Midbrain (tissue), 1 donor: ENCODE measurements at regions not wholly inside any gene's neighbourhood (a gene's known extent, or its start where the extent isn't known, plus 50 kb on each side); places are given as distances from the start of the nearest gene placed in this dataset.

Source experiments
- DNase-seq: peaks from one replicate; lab custom pipeline; 2025; lab: John Stamatoyannopoulos, UW

DNA sequence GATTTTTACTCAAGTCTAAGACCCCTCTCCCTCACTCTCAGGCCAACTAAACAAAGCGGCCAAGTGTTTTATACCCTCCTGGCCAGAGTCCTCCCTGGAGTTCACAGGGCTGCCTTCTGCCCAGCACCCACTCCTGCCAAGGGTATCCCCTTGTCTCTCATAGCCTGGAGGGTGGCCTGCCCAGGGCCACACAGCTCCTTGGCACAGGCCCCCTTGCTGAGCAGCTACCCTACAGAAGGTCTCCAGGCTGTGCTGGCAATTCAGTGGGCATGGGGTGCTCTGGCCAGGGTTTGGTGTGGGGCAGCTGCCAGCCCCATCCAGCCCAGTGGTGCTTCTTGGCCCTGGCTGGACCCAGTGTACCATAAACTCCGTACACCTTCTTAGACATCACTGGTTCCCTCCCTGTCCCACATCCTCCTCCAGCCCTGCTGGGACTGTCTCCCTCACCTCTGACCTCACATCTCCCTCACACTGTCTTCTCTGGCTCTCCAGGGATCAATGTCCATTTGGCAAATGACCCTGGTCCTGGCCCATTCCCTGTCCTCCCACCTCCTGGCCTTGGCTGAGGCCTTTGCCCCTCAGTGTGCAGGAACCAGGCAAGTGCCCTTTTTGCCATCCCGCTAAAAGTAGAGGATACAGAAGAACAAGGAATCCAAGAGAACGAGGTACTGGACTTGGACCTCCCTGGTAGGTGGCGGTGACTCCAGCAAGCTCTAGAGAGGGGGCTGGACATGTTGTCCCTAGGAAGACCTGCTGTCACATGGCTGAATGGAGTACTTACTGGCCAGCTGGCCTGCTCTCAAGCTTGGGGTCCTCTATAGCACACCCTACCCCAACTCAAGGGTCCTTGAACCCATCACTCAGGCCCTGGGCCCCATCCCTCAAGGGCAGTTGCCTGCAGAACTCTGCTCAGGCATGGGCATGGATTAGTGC, 50.0 kb upstream of the TRPM1 start:
- peak; percentile 20 for DNase-seq

DNA sequence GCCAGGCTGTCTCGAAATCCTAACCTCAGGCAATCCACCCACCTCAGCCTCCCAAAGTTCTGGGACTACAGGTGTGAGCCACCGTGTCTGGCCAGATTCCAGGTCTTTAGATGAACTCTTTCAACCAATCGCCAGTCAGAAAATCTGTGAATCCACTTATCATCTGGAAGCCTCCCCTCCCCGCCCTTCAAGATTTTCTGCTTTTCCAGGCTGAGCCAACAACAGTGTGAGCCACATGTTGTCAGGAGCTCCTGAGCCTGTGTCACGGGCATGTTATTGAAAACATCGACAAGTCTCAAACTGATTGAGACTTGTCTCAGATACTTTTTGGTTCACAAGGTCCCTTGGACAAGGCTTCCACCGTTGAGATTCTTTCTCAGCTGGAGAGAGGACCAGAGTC, 52.0 kb upstream of the TRPM1 start:
- DNase-seq: no peak

DNA sequence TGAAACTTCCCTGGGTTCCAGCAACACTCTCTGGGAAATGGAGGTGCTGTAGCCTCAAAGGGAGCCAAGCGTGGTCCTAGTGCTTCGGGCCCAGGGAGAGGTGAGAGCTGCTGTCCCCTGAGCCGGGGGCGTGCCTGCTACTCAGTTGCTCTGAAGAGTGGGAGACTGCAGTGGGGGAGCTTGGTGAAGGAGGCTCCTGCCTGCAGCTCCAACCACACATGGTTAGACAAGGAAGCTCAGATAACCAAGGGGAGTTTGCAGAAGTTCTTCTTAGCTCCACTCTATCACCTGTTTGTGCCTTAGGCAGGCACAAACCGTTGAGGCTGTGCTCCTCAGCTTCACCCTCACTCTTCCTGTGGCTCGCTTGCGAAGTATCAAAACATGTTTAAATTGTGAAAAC, 53.6 kb upstream of the TRPM1 start:
- no peak for DNase-seq

DNA sequence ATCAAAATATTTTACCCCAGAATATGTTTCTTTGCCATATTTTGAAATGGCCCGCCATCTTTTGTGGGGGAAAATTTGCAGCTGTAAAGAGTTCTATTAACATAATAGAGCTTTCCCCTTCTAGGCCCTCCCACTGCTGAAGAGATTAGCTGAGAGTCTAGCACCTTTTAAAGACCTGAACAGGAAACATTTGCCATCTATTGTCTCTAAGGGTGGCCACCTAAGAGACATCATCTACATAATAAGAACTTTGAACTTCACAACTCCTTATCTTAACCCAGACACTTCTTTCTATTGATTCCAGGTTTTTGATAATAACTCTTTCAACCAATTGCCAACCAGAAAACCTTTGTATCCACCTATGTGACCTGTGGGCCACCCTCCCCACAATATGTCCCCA, 54.7 kb upstream of the TRPM1 start:
- DNase-seq: no peak

DNA sequence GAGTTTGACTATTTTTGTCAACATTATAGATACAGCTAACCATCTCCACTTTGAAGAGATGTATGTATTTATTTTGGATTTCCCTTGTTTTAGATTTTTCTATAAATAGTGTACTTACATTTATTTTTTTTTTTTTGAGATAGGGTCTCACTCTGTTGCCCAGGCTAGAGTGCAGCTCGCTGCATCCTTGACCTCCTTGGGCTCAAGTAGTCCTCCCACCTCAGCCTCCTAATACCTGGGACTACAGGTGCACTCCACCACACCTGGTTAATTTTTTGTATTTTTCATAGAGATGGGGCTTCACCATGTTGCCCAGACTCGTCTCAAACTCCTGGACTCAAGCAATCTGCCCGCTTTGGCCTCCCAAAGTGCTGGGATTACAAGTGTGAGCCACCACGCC, 55.3 kb upstream of the TRPM1 start:
- no peak for DNase-seq

DNA sequence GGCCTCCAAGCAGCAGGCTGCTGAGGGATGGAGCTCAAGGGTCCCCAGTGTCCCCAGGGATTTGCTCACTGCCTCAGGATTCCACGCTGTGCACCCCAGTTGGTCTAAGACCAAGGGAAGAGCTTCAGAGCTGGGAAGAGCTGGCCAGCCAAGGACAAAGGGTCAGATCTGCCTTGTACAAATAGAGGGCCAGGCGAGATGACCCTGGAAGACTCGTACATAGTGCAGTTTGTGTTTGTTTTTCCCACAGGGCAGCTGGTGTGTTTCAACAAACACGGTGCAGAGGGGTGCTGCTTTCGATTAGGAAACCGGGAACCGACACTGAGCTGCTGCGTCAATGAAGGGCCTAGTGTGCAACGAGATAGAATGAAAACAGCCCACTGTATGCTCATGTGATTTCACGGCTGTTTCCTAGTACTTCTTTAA, 56.1 kb upstream of the TRPM1 start:
- DNase-seq: no peak

DNA sequence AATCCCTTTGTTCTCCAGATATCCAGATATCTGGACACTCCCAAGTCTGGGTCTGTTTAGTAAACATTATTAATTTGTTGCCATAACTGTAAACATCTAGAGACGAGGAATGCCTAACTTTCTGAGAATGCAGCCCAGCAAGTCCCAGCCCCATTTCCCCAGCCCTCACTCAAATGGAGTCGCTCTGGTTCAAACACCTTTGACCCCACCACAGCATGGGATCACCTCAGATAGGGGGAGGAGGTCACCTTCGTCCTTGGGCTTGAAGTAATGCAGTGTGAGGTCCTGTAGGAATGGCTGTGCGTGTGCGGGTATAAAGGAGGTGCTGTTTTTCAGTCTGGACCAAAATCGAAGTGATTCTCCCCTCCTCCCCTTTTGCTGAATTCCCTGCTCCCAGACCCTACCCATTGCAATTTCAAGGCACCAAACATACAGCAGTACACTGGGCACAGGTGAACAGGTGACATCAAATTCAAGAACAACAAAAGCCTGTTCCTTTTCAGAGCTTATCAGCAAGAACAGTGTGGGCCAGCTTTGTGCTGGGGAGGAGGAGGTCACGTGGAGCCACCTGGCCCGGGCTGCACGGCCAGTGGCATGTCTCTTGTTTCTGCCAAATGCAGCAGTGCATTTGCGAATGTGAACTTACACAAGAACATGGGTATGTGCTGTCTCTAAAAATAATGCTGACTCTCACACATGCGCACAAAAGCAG, 57.5 kb upstream of the TRPM1 start:
- DNase-seq: no peak

DNA sequence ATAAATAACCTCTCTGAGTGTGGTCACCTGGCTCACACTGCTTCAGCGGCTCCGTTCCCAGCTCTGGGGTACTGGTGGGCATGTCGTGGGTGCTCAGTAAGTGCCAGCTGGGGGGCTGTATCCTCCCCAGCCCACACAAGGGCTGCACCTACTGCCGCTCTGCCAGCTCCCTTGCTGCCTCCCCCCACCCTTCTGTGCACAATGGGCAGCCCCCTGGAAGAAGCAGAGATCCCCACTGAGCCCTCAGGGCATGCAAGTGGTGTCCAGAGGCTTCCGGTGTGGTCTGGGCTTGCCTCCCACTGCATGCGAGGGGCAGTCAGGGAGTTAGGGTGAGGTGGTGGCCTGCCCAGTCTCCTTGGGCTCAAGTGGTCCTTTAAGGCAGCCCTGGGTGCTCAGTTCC, 58.3 kb upstream of the TRPM1 start:
- no peak for DNase-seq

DNA sequence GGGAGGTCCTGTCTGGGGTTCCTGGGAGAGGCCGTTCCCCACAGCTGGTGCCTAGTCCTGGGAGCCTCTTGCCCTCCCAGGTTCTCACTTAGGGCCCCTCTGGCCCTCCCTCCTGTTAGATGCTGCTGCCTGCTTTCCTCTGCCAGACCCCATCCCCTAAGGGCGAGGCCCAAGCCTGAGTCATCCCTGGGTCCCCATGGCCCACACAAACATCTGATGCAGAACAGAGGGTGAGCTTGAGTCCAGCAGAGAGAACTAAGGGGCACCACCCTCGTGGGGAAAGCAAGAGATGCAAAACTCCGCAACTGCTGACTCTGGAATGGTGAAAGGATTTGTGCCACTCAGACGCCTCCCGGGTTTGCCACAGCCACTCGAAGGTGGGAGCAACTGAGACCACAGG, 58.8 kb upstream of the TRPM1 start:
- DNase-seq: no peak

DNA sequence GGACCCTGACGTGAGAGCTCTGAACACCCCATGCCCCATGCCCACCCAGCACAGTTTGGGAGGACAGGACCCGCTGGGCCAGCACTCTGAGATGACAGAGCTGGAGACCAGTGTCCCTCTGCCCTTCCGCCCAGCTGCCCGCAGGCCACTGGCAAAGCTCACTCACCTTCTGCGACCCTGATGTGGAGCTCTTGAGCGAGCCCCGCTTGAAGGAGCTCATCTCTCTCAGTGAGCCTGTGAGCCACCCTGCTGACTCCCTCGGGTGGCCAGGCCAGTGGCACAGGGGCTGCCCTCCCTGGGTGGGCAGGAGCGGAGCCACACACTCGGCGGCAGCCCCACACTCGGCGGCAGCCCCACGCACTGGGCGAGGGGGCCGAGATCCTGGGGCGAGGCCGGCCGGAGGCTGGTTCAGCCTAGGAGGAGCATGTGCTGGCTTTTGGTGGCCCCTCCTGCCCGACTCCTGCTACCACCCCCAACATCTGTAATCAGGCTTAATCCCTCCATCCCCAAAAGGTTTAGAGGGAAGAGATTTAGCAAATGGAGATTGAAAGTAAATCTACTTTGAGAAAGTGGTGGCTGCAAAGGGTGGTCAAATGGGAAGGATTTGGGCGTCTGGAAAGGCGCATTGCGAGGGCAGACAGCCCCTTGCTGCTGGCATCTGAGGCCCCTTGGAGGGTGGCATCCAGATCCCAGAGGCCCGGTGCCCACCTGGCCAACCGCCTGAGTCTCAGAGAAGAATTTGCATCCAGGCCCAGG, 59.4 kb upstream of the TRPM1 start:
- DNase-seq: no peak

DNA sequence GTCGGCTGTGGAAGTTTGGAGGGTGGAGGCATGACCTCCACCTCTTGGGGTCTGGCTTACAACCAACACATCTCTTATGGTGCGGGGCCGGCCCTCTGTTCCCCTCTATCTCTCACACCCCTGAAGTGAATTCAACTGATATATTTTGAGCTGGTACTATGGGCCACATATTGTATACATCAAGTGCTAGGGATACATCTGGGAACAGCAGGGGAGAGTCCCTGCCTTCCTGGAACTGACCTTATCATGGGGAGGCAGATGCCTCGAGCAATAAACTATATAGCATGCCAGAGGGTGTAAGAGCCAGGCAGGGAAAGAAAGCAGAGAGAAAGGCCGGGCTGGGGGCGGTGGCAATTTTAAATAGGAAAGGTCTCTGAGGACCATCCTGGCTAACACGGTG, 60.4 kb upstream of the TRPM1 start:
- DNase-seq: no peak

DNA sequence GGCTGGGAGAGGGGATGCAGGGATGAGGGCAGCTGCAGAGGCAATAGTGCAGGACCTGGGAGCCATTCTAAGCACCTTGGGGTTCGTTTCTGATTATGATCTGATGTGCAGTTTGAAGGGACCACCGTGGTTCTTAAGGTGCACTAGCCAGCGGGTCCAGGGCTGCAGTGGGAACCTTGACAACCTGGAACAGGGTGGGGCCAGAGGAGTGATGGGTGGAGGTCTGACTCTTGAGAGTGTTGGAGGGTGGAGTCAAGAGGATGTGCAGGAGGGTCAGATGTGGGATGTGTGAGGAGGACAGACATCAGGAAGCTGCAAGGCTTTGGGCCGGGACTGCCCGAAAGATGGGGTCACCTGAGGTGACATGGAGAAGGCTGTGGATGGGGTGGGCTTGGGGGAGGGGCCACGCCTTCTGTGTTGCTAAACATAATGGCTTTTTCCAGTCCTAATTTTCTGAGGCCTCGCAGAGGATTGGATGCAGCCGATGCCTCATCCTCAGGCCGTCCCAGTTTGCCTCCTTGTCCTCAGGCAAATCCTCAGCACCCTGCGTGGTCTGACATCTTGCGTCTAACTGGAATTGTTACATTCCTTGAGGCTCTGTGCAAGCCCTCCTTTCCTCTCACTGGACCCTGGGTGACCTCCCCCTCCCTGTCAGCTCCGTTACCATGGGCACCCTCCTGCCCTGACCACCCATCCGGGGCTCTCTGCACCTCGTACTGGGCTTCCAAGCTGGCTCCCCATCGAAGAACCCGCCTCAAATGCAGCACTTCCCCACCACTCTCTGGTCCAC, 61.4 kb upstream of the TRPM1 start:
- no peak for DNase-seq

DNA sequence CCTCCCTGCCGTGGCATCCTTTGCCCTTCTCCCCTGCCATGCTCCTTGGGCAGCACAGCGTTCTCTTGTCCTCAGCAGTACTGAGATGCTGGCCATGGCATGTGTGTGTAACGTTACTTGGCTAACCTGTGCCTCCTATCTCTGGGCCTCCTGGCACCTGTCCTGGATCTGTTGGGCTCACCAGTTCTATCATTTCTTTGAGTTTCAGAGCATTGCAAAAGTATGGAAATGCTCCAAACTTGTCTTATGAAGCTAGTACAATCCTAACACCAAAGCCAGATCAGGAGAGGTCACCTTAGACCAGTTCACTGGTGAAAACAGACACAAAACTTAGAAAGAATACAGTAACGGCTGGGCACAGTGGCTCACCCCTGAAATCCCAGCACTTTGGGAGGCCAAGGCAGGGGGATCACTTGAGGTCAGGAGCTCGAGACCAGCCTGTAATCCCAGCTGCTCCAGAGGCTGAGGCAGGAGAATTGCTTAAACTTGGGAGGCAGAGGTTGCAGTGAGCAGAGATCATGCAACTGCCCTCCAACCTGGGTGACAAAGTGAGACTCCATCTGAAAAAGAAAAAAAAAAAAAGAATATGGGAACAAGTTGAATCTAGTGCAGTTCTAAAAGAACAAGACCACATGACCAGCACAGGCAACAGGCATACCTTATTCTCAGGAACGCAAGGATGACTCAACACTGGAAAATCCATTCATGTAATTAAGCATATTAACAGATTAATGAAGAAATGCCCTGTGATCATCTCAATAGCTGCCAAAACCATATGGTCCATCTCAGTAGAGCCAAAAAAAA, 62.4 kb upstream of the TRPM1 start:
- no peak for DNase-seq

DNA sequence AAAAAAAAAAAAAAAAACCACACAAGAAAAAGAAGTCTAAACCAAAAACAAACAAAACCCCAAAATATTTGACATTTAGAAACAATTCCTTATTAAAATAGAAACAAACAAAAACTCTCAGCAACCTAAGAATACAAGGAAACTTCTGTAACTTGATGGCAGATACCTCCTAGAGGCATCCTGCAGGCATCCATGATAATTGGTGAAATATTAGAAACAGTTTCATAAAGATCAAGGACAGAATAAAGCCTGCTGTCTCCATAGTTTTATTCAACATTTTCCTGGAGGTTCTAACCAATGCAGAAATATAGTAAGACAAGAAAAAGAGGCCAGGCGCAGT, 63.0 kb upstream of the TRPM1 start:
- no peak for DNase-seq

DNA sequence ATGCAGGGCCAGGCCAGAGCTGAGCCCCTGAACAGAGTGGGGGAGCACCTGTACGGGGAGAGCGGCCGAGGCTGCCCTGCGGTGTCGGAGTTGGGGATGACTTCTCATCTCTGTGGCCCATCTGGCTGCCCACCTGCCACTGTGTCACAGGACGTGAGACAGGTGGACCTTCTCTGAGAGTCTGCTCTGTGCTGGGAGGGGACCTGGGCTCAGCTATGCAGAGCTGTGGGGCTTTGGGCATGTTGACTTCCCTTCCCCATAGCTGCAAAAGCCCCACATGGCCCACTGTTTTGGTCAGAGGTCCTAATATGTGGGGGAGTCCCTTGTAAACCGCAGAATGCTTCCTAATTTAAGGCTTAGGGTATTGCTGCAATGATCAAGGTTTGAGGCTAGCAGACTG, 68.0 kb upstream of the TRPM1 start:
- no peak for DNase-seq

DNA sequence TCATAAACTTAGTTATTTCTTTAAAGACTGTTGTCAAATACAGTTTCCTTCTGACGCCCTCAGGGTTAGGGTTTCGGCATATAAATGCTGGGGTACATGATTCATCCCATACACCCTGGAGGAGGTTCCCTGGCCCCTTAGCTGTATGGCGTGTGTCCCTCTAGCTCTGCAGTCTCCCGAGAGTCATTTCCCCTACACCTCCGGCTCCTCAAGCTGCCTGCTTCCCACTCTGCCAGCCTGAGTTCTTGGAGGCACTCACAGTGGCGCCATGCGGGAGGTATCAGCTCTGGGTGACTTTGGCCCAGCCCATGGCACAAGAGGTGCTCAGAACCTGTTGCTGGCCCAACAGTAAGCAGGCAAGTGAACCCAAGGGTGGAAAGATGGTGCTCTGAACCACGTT, 70.2 kb upstream of the TRPM1 start:
- DNase-seq: no peak

DNA sequence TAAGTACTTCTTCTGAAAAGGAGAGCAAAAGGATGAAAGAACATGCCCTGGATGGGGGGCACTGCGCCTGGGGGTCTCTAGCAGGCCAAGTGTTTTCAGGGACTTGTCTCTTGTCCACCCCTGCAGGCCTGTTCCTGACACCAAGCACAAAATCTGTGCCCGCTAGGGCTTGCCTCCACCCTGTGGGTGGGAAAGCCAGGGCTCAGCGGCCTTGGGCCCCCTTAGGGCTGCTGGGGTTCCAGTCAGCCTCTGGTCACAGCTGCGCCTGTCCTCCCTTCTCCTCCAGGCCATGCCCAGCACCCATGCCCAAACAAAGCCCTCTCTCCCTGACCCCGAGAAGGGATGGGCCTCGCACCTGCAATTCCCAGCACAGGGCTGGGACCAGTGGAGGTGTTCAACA, 71.1 kb upstream of the TRPM1 start:
- no peak for DNase-seq

DNA sequence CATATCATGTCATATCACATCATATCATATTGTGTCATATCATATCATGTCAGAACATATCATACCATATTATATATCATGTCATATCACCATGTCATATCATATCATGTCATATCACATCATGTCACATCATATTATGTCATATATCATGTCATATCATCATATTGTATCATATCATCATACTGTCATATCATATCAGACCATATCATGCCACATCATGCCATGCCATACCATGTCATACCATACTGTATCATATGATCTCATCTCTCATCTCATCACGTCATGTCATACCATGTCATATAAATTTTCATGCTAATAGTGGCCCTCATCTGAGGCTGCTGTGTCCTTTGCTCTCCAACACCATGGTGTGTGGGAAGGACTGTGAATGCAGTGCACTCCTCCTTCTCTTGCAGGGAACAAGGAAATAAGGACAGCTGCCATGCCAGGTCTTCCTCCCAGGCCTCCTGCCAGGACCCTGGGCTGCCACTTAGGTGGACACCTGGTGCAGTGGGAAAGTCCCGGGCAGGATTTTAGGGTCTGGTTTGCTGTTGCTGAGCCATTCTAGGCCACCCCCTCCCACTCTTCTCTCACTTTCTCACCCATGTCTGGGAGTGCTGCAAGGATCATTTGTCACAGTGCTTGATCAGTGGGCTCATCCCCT, 72.4 kb upstream of the TRPM1 start:
- DNase-seq: no peak

DNA sequence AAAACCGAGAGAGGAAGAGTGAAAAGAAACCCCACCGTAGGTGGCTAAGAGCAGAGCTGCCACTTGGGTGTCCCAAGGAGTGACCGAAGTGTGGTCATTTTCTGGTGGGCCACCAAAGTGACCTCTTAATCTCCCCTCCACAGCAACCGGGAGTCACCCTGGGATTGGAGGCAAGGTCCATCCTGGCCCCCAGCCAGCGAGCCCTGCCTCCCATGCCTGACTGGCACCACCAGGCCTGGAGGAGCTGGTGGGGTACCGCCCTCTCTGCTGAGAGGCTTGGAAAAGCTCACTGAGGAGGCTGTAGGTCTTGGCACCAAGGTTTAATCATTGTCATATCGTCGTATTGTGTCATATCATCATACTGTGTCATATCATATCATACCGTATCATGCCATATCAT, 74.0 kb upstream of the TRPM1 start:
- no peak for DNase-seq

DNA sequence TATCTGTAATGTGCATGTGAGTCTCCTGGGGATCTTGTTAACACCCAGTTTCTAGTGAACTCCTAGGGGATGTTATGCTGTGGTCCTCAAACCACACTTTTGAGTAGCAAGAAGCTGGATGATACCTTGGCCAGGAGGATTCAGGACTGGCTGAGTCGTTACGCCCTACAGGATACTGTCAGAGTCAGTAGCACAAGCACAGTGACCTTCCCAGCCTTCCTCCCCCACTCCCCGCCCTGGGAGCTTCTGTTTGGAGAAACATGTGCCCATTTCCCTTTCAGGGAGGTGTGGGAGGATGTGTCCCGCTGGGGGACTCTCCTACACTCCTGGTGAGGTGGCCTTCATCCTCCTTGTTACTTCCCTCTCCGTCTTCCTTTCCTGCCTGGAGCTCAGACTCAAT, 76.4 kb upstream of the TRPM1 start:
- DNase-seq: no peak

DNA sequence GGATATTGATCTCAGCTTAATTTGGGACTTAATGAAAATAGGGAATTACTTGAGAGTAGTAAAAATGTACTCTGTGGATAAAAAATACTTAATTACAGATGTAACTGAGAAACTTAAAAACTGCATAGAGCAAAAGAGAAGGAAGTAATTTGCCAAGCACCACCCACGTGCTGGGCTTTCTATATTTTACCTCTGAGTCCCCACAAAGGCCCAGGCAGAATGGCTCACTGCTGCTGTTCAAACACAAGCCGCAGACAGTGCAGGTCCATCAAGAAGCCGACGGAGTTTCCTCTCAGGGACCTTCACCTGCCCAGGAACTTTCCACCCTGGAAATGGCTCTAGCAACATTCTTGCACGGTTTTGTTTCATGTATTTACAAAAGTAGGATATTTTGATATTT, 77.2 kb upstream of the TRPM1 start:
- no peak for DNase-seq
